ENCODE measurements at regions not wholly inside any gene's neighbourhood (a gene's known extent, or its start where the extent isn't known, plus 50 kb on each side); places are given as distances from the start of the nearest gene placed in this dataset.

GRCh38 chr14:22508150-22508457, 80.9 kb downstream of the DAD1 start:
- H3K27ac ChIP-seq (ENCODE audit: low read depth in 1 of 2, low read length in 2 of 2): no peak overlapping the region
- no peaks in the 10 kb centered on the region for H3K79me2 ChIP-seq (ENCODE audit: insufficient read depth, low read length)
- Mint-ChIP-seq H3K9me3 (no peaks in the 10 kb centered on the region), H3K4me1 (peaks cover 6% of the 10 kb centered on the region), H3K36me3 (no peaks in the 10 kb centered on the region), H3K27me3 (ENCODE audit: low read depth in 3 of 3) (no peaks in the 10 kb centered on the region), H3K4me3 (no peak overlapping the region), H3K27ac (no peak overlapping the region)
- no peak for DNase-seq
- no peak overlapping the region for H3K4me3 ChIP-seq (replicated peaks in 1 of 3; ENCODE audit: low read depth in 2 of 3, low read length in 3 of 3)
- no peaks in the 10 kb centered on the region for H3K4me1 ChIP-seq (ENCODE audit: control insufficient read depth in 1 of 2, insufficient read depth in 2 of 2, low read length in 2 of 2)
- no peaks in the 10 kb centered on the region for H4K20me1 ChIP-seq (ENCODE audit: insufficient read depth, low read length)
- no peak overlapping the region for H2AFZ ChIP-seq (ENCODE audit: insufficient read depth, low read depth, low read length, poor library complexity, severe bottlenecking)
- no peak overlapping the region for H3K9ac ChIP-seq (ENCODE audit: insufficient read depth, low read length, poor library complexity, severe bottlenecking)
- no peaks in the 10 kb centered on the region for H3K27me3 ChIP-seq (ENCODE audit: control insufficient read depth in 2 of 2, insufficient read depth in 2 of 2, low read length in 2 of 2)
- WGBS (ENCODE audit: insufficient coverage): no CpG with 5 or more reads among the region's 2 CpGs
- H3K36me3 ChIP-seq (replicated peaks in 1 of 2; ENCODE audit: control insufficient read depth in 1 of 2, insufficient read depth in 2 of 2, low read length in 2 of 2): no peaks in the 10 kb centered on the region
- H3K4me2 ChIP-seq (replicated peaks; ENCODE audit: extremely low read depth, low read length, poor library complexity, severe bottlenecking): no peak overlapping the region
- no peaks in the 10 kb centered on the region for H3K9me3 ChIP-seq (replicated peaks in 1 of 2; ENCODE audit: control insufficient read depth in 1 of 2, insufficient read depth in 1 of 2, low read length in 2 of 2)
- no peak for TF ChIP-seq CTCF (IDR thresholded peaks at IDR 0.05)
- intact Hi-C loops (cut with micrococcal nuclease): no loop called here

- H3K36me3 ChIP-seq (replicated peaks in 1 of 2; ENCODE audit: control insufficient read depth in 1 of 2, insufficient read depth in 2 of 2, low read length in 2 of 2): no peaks in the 10 kb centered on the region
- Mint-ChIP-seq H3K27ac (no peak overlapping the region), H3K4me1 (peaks cover 6% of the 10 kb centered on the region), H3K4me3 (no peak overlapping the region), H3K36me3 (no peaks in the 10 kb centered on the region), H3K27me3 (ENCODE audit: low read depth in 3 of 3) (no peaks in the 10 kb centered on the region), H3K9me3 (no peaks in the 10 kb centered on the region)
- H4K20me1 ChIP-seq (ENCODE audit: insufficient read depth, low read length): no peaks in the 10 kb centered on the region
- no peak overlapping the region for H3K4me3 ChIP-seq (replicated peaks in 1 of 3; ENCODE audit: low read depth in 2 of 3, low read length in 3 of 3)
- no peak overlapping the region for H2AFZ ChIP-seq (ENCODE audit: insufficient read depth, low read depth, low read length, poor library complexity, severe bottlenecking)
- H3K27me3 ChIP-seq (ENCODE audit: control insufficient read depth in 2 of 2, insufficient read depth in 2 of 2, low read length in 2 of 2): no peaks in the 10 kb centered on the region
- intact Hi-C loops (cut with micrococcal nuclease): no loop called here
- WGBS (ENCODE audit: insufficient coverage): no CpG with 5 or more reads among the region's 2 CpGs
- H3K27ac ChIP-seq (ENCODE audit: low read depth in 1 of 2, low read length in 2 of 2): no peak overlapping the region
- H3K9me3 ChIP-seq (replicated peaks in 1 of 2; ENCODE audit: control insufficient read depth in 1 of 2, insufficient read depth in 1 of 2, low read length in 2 of 2): no peaks in the 10 kb centered on the region
- H3K4me1 ChIP-seq (ENCODE audit: control insufficient read depth in 1 of 2, insufficient read depth in 2 of 2, low read length in 2 of 2): no peaks in the 10 kb centered on the region
- DNase-seq: no peak
- H3K4me2 ChIP-seq (replicated peaks; ENCODE audit: extremely low read depth, low read length, poor library complexity, severe bottlenecking): no peak overlapping the region
- H3K9ac ChIP-seq (ENCODE audit: insufficient read depth, low read length, poor library complexity, severe bottlenecking): no peak overlapping the region
- H3K79me2 ChIP-seq (ENCODE audit: insufficient read depth, low read length): no peaks in the 10 kb centered on the region
- no peak for TF ChIP-seq CTCF (IDR thresholded peaks at IDR 0.05)
Observed at GRCh38 chr14:22506778-22507351, 82.2 kb downstream of the DAD1 start.

All from CD14-positive monocyte (primary cell).